ENCODE measurements at regions not wholly inside any gene's neighbourhood (a gene's known extent, or its start where the extent isn't known, plus 50 kb on each side); places are given as distances from the start of the nearest gene placed in this dataset.

DNA sequence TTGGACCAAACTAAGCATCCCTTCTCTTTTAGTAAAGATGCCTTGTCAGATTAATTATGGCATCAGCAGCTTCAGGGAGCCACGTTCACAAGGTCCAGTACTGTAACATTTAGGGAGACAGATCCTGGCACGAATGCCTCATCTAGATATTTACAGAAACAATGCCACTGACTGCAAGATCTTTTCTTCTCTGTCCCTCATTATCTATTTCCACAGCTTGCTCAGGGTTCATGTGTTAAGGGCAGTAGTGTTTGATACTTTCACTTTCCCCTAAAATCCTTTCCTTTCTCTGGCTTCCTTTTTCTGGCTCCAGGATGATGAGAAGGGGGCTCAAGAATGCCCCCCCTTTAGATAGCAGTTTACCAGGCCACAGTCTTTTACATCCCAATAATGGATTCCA, 393.9 kb downstream of the BCL11A start:
- TF ChIP-seq, protein P1, sequence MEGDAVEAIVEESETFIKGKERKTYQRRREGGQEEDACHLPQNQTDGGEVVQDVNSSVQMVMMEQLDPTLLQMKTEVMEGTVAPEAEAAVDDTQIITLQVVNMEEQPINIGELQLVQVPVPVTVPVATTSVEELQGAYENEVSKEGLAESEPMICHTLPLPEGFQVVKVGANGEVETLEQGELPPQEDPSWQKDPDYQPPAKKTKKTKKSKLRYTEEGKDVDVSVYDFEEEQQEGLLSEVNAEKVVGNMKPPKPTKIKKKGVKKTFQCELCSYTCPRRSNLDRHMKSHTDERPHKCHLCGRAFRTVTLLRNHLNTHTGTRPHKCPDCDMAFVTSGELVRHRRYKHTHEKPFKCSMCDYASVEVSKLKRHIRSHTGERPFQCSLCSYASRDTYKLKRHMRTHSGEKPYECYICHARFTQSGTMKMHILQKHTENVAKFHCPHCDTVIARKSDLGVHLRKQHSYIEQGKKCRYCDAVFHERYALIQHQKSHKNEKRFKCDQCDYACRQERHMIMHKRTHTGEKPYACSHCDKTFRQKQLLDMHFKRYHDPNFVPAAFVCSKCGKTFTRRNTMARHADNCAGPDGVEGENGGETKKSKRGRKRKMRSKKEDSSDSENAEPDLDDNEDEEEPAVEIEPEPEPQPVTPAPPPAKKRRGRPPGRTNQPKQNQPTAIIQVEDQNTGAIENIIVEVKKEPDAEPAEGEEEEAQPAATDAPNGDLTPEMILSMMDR (IDR thresholded peaks at IDR 0.05; ENCODE audit: insufficient read depth, low read length), result no peak
- no peak for DNase-seq (ENCODE audit: low read depth)
- no peak overlapping the region for H3K4me3 ChIP-seq (ENCODE audit: low read depth, low read length)

DNA sequence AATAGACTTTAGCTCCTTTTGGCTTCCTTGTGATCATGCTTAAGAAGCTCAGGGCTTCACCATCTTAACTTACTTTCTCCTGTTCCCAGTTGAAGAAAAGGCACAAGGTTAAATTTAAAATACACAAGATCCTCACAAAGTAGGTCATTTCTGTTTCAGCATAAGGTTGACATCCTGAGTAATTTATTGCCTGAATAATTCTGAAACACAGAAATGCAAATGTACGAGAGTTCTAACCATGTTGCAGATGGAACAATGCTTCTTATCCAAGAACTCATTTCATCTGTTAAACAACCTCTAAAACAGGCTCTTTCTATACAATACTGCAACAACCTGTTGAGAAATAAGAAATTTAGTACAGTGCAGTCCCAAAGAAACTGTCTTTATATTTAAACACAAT, 395.2 kb downstream of the BCL11A start:
- DNase-seq (ENCODE audit: low read depth), result no peak
- H3K4me3 ChIP-seq (ENCODE audit: low read depth, low read length), result no peak overlapping the region
- TF ChIP-seq, protein P1 (IDR thresholded peaks at IDR 0.05; ENCODE audit: insufficient read depth, low read length), result no peak

GRCh38 chr2:60157283-60157682, 396.2 kb downstream of the BCL11A start:
- no peak for DNase-seq (ENCODE audit: low read depth)
- no peak overlapping the region for H3K4me3 ChIP-seq (ENCODE audit: low read depth, low read length)
- TF ChIP-seq, protein P1 (IDR thresholded peaks at IDR 0.05; ENCODE audit: insufficient read depth, low read length), result no peak

GRCh38 chr2:60154142-60154541, 399.3 kb downstream of the BCL11A start:
- no peak overlapping the region for H3K4me3 ChIP-seq (ENCODE audit: low read depth, low read length)
- DNase-seq (ENCODE audit: low read depth), result no peak
- TF ChIP-seq, protein P1 (IDR thresholded peaks at IDR 0.05; ENCODE audit: insufficient read depth, low read length), result no peak

DNA sequence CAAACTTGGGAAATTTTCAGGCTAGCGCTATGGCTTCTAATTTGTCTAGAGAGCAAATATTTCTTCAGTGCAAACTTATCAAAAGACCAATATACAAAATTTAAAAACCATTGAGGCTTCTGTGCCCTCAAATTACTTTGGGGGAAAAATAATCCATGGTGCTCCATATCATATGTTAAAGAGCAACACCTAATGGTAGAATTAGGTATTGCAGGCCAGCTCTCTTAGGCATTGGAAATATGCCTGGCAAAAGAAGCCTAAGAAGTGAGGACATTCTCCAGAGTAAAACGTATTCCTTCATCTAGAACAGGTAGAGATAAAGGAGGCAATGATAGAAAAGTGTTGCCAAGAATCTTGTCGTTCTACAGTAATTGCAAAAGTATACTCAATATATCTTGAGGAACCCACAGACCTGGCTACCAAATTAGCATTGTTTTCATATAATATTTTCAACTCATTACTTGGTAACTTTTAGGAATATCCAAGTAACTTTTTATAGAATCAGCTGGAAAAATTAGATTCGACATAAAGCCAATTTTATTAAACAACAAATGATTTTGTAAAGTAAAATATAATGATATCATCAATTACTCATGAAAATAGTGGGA, 401.1 kb downstream of the BCL11A start:
- H3K4me3 ChIP-seq (ENCODE audit: low read depth, low read length), result no peak overlapping the region
- TF ChIP-seq, protein P1 (IDR thresholded peaks at IDR 0.05; ENCODE audit: insufficient read depth, low read length), result peak; percentile 66
- peak; percentile 3 for DNase-seq (ENCODE audit: low read depth)

GRCh38 chr2:60149176-60149575, 404.3 kb downstream of the BCL11A start:
- DNase-seq (ENCODE audit: low read depth), result no peak
- TF ChIP-seq, protein P1 (IDR thresholded peaks at IDR 0.05; ENCODE audit: insufficient read depth, low read length), result no peak
- no peak overlapping the region for H3K4me3 ChIP-seq (ENCODE audit: low read depth, low read length)

DNA sequence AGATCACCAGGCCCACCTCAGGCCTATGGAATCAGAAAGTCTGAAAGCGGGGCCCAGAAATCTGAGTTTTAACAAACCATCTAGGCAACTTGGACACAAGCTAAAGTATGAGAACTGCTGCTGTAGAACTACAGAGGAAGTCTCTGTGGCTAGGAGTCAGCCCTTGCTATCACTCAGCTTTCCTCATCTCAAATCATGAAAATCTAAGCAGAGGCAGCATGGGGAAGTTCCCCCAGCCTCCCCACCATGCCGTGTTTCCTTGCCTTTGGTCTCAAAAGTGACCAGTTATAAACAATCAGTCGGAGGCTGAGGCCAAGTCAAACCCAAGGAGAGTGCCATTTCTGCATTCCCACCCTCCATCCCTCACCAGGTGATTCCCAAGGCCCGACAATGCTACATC, 404.7 kb downstream of the BCL11A start:
- TF ChIP-seq, protein P1 (IDR thresholded peaks at IDR 0.05; ENCODE audit: insufficient read depth, low read length), result no peak
- DNase-seq (ENCODE audit: low read depth), result no peak
- H3K4me3 ChIP-seq (ENCODE audit: low read depth, low read length), result no peak overlapping the region

Data from fibroblast of the aortic adventitia (primary cell).